ENCODE measurements at regions not wholly inside any gene's neighbourhood (a gene's known extent, or its start where the extent isn't known, plus 50 kb on each side); places are given as distances from the start of the nearest gene placed in this dataset.

- TF ChIP-seq JUNB (IDR thresholded peaks at IDR 0.05; ENCODE audit: unreplicated experiment) (no peak), ZNF114 (CRISPR knock-in tag; IDR thresholded peaks at IDR 0.05) (no peak), EZH2 (IDR thresholded peaks at IDR 0.05; ENCODE audit: low read depth, unreplicated experiment) (no peak), EZH2phosphoT487 (IDR thresholded peaks at IDR 0.05; ENCODE audit: unreplicated experiment) (no peak)
- TF ChIP-seq, protein P1, sequence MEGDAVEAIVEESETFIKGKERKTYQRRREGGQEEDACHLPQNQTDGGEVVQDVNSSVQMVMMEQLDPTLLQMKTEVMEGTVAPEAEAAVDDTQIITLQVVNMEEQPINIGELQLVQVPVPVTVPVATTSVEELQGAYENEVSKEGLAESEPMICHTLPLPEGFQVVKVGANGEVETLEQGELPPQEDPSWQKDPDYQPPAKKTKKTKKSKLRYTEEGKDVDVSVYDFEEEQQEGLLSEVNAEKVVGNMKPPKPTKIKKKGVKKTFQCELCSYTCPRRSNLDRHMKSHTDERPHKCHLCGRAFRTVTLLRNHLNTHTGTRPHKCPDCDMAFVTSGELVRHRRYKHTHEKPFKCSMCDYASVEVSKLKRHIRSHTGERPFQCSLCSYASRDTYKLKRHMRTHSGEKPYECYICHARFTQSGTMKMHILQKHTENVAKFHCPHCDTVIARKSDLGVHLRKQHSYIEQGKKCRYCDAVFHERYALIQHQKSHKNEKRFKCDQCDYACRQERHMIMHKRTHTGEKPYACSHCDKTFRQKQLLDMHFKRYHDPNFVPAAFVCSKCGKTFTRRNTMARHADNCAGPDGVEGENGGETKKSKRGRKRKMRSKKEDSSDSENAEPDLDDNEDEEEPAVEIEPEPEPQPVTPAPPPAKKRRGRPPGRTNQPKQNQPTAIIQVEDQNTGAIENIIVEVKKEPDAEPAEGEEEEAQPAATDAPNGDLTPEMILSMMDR (conservative IDR thresholded peaks at IDR 0.05; ENCODE audit: low read depth in 2 of 2), result no peak
- TF ChIP-seq, protein P2, sequence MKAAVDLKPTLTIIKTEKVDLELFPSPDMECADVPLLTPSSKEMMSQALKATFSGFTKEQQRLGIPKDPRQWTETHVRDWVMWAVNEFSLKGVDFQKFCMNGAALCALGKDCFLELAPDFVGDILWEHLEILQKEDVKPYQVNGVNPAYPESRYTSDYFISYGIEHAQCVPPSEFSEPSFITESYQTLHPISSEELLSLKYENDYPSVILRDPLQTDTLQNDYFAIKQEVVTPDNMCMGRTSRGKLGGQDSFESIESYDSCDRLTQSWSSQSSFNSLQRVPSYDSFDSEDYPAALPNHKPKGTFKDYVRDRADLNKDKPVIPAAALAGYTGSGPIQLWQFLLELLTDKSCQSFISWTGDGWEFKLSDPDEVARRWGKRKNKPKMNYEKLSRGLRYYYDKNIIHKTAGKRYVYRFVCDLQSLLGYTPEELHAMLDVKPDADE (IDR thresholded peaks at IDR 0.05), result no peak
Measured at GRCh38 chr9:13719446-13719845, 440.0 kb upstream of the MPDZ start (continued).

DNA sequence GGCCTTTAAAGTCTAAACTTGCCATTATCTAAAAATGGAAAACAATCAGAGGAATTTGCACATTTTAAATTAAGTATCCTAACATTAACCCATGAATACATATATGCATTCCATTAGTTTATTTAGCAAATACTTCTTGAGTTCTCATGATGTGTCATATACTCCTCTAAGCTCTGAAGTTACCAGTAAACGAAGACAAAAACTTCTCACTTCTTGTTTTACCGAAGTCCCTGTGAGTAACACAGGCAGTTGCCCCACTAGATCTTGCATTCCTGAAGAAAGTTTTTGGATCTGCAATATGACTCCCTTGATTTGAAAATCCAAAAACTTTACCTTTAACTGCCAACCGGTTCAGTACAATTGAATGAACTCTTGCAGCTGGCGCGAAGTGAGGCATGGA lies 439.0 kb upstream of the MPDZ start:
- Histone ChIP-seq H2AFZ (no peak overlapping the region), H3K27ac (ENCODE audit: low read depth) (no peak overlapping the region), H3K4me1 (ENCODE audit: insufficient read depth) (peaks cover 20% of the 10 kb centered on the region), H3K4me2 (no peak overlapping the region), H3K9me2 (ENCODE audit: insufficient read depth) (no peaks in the 10 kb centered on the region), H3K36me3 (ENCODE audit: insufficient read depth) (no peaks in the 10 kb centered on the region), H3K27me3 (ENCODE audit: insufficient read depth) (no peaks in the 10 kb centered on the region), H4K20me1 (replicated peaks; ENCODE audit: insufficient read depth) (no peaks in the 10 kb centered on the region), H3F3A (replicated peaks; ENCODE audit: low read depth) (no peaks in the 10 kb centered on the region), H3K79me2 (replicated peaks; ENCODE audit: insufficient read depth) (no peaks in the 10 kb centered on the region), H3K4me3 (no peak overlapping the region)
- ATAC-seq (no peak), DNase-seq (ENCODE audit: low spot score) (no peak)
- Mint-ChIP-seq H3K4me1 (peaks cover 36% of the 10 kb centered on the region), H3K4me3 (no peak overlapping the region), H3K27me3 (ENCODE audit: insufficient read depth, low read depth, poor library complexity) (no peaks in the 10 kb centered on the region), H3K36me3 (ENCODE audit: low read depth) (no peaks in the 10 kb centered on the region), H3K27ac (no peak overlapping the region), H3K9me3 (no peaks in the 10 kb centered on the region; the same call in 2 of the 3 replicates)
- no peak for TF ChIP-seq POLR2AphosphoS5 (IDR thresholded peaks at IDR 0.05; ENCODE audit: low read depth)
- TF ChIP-seq, protein P1 (conservative IDR thresholded peaks at IDR 0.05; ENCODE audit: low read depth in 2 of 2), result no peak
- TF ChIP-seq, protein P2 (IDR thresholded peaks at IDR 0.05), result no peak
- TF ChIP-seq REST (IDR thresholded peaks at IDR 0.05; ENCODE audit: unreplicated experiment), result no peak
- TF ChIP-seq ZNF331 (CRISPR knock-in tag; IDR thresholded peaks at IDR 0.05; ENCODE audit: low read depth), result no peak
- no peak for TF ChIP-seq ZNF114 (CRISPR knock-in tag; IDR thresholded peaks at IDR 0.05)

Data from GM23338 (cell line).